ENCODE measurements at regions not wholly inside any gene's neighbourhood (a gene's known extent, or its start where the extent isn't known, plus 50 kb on each side); places are given as distances from the start of the nearest gene placed in this dataset.

GRCh38 chr12:113655479-113655878 lies 183.8 kb upstream of the LHX5 start:
- DNase-seq (ENCODE audit: low read depth) = no peak

- DNase-seq (ENCODE audit: low read depth) = no peak
Observed at GRCh38 chr12:113651662-113652061, 180.0 kb upstream of the LHX5 start.

GRCh38 chr12:113650476-113650875 lies 178.8 kb upstream of the LHX5 start:
- no peak for DNase-seq (ENCODE audit: low read depth)

DNA sequence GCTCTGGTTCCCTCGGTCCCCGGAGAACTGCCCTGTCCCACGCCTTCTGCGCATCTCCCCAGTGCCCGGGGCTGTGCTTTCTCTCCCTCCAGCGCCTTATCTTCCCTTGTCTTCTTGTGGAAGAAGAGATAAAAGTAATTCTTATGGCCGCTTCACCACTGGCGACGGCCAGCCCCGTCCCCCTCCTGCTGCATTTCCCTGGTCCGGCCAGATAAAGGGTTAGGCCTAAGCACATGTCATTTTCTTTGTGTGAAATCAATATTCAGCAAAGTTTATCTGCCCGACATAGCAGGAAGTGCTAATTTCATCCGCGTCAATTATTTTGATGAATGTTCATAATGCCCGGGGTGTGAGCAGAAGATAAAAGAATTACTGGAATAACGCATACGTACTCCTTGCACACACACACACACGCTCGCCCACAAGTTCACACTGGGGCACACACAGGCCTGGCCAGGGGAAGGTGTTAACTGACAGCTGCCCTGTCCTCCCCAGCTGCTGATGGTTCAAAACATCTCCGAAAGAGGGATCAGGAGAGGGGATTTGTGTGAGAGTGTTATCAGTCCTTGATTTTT lies 177.7 kb upstream of the LHX5 start:
- no peak for DNase-seq (ENCODE audit: low read depth)

- DNase-seq (ENCODE audit: low read depth) = no peak
Observed at GRCh38 chr12:113647048-113647447, 175.4 kb upstream of the LHX5 start.

DNA sequence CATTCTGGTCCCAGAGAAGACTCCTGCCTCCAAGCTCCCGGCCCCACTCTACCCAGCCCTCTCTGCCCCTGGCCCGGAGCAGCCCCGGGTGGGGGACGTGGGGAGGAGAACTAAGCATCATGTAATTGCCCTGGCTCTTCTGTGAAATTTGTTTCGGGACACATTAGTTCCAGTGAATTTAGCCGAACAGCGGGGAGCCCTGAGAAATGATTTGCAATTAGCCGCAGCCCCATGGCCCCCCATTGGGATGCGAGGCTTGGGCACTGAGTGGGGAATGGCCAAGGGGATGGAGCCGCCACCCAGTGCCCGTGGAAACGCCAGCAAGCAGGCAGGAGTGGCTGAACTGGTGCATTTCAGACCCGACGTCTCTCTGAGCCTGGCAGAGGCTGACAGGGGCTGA lies 173.9 kb upstream of the LHX5 start:
- DNase-seq (ENCODE audit: low read depth) = no peak

DNA sequence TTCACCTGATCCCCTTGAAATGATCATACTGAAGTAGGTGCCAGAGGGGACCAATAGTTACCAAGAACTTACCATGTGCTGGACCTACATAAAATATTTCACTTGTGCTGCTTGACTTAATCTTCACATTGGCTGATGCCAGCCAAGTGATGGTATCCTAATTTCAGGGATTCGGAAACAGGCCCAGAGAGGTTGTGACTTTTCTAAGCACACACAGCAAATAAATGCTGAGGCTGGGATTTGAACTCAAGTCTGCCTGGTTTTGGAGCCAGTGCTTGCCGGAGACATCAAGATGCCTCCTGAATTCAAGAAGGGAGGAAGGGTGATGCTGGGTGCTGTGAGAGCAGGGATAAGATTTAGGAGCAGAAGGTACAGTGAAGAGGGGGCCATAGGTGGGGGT lies 173.5 kb upstream of the LHX5 start:
- no peak for DNase-seq (ENCODE audit: low read depth)

DNA sequence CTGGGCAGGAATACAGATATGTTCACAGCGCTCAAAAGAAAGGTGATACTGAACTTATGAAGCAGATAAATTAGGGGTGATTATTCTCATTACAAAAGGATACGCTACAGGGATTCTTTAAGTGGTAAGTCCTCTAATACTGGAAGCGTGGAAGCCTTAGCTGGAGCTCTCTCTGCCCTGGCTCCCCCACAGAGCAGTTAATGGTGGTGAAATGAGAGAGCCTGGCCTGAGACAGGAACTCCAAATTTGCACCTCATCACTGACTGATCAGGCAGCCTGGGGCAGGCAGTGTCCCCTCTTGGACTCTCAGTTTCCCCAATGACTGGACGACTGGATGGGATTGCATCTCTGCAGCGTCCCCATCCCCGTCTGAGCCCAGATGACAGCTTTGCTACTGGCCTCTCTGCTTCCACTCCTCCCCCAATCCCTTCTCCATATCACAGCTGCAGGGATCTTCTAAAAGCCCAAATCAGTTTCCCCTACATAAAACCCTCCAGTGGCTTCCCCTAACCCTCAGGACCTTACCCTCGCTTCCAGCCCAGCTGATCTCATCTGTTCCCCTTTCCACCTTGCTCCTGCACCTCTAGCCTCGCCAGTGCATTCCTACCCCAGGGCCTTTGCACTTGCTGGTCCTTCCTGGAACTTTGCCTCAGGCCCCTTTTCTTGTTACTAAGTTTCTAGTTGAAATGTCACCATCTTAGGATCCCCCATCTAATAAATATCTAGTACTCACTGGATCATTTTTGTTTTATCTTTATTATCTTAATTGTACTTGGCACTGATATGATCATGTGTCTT lies 171.7 kb upstream of the LHX5 start:
- no peak for DNase-seq (ENCODE audit: low read depth)

DNA sequence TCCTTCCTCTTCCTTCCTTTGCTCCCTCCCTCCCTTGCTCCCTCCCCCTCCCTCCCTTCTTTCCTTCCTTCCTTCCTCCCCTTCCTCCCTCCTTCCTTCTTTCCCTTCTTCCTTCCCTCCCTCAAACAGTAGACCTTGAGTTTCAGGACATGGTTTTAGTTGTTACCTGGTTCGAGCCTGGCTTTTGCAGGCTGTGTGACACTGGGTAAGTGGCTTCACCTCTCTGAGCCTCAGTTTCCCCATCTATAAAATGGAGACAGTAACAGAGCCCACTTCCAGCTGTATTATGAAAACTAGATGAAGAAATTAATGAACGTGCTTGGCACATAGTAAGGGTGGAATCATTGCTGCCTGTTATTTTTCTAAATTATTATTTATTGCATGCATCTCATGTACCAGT lies 171.0 kb upstream of the LHX5 start:
- DNase-seq (ENCODE audit: low read depth) = no peak

- DNase-seq (ENCODE audit: low read depth) = no peak
Observed at GRCh38 chr12:113642216-113642615, 170.5 kb upstream of the LHX5 start.

- no peak for DNase-seq (ENCODE audit: low read depth)
Observed at GRCh38 chr12:113641426-113642030, 169.9 kb upstream of the LHX5 start.

GRCh38 chr12:113640837-113641236 lies 169.2 kb upstream of the LHX5 start:
- no peak for DNase-seq (ENCODE audit: low read depth)

- no peak for DNase-seq (ENCODE audit: low read depth)
Observed at GRCh38 chr12:113639474-113639873, 167.8 kb upstream of the LHX5 start.

DNA sequence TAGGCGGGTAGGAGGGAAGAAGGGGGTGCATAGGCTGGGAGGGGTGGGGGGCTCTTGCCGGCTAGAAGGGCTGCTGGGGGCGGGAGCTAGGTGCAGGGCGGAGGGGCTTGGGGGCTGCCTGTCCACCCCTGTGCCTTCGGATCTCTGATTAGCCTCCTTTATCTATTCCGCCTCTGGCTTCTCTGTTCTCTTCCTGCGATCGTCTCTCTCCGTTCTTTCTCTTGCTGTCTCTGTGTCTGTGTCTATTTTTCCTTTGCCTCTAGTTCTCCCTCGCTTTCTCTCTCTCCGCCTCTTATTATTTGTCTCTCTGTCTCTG lies 166.7 kb upstream of the LHX5 start:
- DNase-seq (ENCODE audit: low read depth) = no peak

DNA sequence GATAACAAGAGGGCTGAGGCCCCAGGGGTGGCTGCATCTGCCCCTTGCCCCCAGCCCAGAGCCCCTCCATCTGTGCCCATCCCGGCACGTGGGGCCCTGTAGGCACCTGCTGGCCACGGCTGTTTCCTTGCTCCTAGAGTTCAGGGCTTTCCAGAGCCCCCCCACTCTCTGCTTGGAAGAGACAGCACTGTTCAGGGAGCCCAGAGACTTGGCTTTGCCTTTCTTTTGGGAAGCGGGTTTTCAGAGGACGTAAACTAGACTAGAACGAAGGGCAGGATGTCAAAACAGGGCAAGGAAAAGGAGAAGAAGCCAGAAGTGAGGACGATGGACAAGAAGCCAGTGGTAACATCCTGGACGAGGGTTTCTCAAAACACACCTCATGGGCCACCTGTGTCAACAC lies 163.3 kb upstream of the LHX5 start:
- no peak for DNase-seq (ENCODE audit: low read depth)

DNA sequence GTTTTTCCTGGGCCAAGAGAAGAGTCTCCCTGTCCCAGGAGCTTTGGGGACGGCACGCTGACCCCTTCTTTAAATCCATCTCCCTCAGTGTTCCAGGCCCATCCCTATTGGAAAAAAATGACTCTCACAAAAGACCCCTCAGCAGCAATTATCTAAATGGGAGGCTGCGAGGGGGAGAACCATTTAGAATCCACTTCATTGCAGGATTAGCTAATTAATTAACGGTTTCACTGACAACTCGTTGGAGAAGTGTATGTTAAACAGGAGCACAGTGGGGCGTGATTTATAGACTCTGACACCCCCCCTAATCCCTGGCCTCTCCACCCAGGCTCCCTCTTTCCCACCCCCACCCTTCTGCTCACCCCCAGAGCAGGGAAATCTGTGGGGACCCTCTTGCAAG lies 162.8 kb upstream of the LHX5 start:
- no peak for DNase-seq (ENCODE audit: low read depth)

GRCh38 chr12:113633678-113634332 lies 162.1 kb upstream of the LHX5 start:
- DNase-seq (ENCODE audit: low read depth) = no peak

- no peak for DNase-seq (ENCODE audit: low read depth)
Observed at GRCh38 chr12:113630625-113631024, 159.0 kb upstream of the LHX5 start.

- DNase-seq (ENCODE audit: low read depth) = no peak
Observed at GRCh38 chr12:113625499-113625898, 153.8 kb upstream of the LHX5 start.

DNA sequence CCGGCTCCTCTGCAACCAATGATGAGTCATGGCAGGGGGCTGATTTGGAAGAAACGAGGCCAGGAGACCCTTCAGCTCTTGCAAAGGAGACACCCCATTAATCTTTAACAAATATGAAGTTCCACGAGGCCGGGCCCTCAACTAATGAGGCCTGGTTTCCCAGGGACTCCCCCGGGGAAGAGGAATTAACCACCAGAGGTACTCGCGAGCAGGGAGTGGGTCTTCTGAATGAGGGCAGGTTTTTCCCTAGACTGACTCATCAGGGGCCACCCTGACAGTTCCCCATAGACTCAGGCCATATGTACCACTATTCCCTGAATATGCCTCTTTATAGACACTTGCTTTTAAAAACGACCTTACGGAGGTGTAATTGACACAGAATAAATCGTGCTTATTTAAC lies 150.7 kb upstream of the LHX5 start:
- no peak for DNase-seq (ENCODE audit: low read depth)

- DNase-seq (ENCODE audit: low read depth) = no peak
Observed at GRCh38 chr12:113620437-113620976, 148.8 kb upstream of the LHX5 start.

GRCh38 chr12:113619202-113619601 lies 147.5 kb upstream of the LHX5 start:
- DNase-seq (ENCODE audit: low read depth) = no peak

DNA sequence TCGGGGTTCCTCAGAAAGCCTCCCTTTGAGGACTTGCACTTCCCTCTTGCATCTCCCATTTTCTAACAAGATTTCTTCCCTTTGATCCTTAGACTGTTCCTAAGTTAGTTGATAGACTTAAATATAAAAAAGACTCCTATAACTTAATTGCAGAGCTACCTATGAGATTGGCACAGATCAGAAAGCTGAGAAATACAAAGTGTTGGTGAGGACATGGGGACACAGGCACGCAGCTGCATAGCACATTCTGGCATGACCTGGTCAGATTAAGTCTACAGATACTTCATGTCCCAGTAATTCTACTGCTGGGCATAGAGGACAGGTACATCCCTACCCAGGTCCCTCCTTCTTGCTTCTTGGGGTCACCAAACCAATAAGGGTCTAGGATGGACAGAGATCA lies 141.7 kb upstream of the LHX5 start:
- DNase-seq (ENCODE audit: low read depth) = no peak
